GM23338 (cell line): ENCODE measurements at regions not wholly inside any gene's neighbourhood (a gene's known extent, or its start where the extent isn't known, plus 50 kb on each side); places are given as distances from the start of the nearest gene placed in this dataset.

Experiments used
- ATAC-seq: fragments of 200-7000 bp; cut with Tn5 transposase; 3 replicates; pipeline ENCODE4 v1.9.1; 2020
- DNase-seq: peaks from one replicate; pipeline ENCODE4 v3.0.0-alpha.2; 2015; ENCODE audit warnings: low spot score
- H2AFZ ChIP-seq: fragments of 200-600 bp; sonication (generic); 2 replicates; pipeline ENCODE4 v1.8.0; 2016; ENCODE audit warnings: antibody characterized with exemption, mild to moderate bottlenecking, moderate library complexity
- H3F3A ChIP-seq: fragments of 200-600 bp; sonication (generic); replicated peaks from 2 replicates; pipeline ENCODE4 v1.8.0; 2017; ENCODE audit warnings: antibody characterized with exemption, mixed run types, low read depth
- H3K27ac ChIP-seq: fragments of 200-600 bp; sonication (generic); 2 replicates; pipeline ENCODE4 v1.6.1; 2016; ENCODE audit warnings: low read depth
- H3K27me3 ChIP-seq: fragments of 200-600 bp; sonication (generic); 2 replicates; pipeline ENCODE4 v1.8.0; 2016; ENCODE audit warnings: mild to moderate bottlenecking, mixed run types, moderate library complexity; ENCODE audit not compliant: insufficient read depth
- H3K36me3 ChIP-seq: fragments of 200-600 bp; sonication (generic); 2 replicates; pipeline ENCODE4 v1.8.0; 2016; ENCODE audit warnings: mild to moderate bottlenecking; ENCODE audit not compliant: insufficient read depth
- H3K4me1 ChIP-seq: fragments of 200-600 bp; sonication (generic); 2 replicates; pipeline ENCODE4 v1.8.0; 2016; ENCODE audit warnings: mild to moderate bottlenecking, moderate library complexity; ENCODE audit not compliant: insufficient read depth
- H3K4me2 ChIP-seq: fragments of 200-600 bp; sonication (generic); 2 replicates; pipeline ENCODE4 v1.7.1; 2017; ENCODE audit warnings: mixed run types
- H3K4me3 ChIP-seq: fragments of 200-600 bp; sonication (generic); 2 replicates; pipeline ENCODE4 v1.6.1; 2016; ENCODE audit warnings: mixed run types
- H3K79me2 ChIP-seq: fragments of 200-600 bp; sonication (generic); replicated peaks from 2 replicates; pipeline ENCODE4 v1.8.0; 2017; ENCODE audit warnings: mild to moderate bottlenecking; ENCODE audit not compliant: insufficient read depth
- H3K9me2 ChIP-seq: fragments of 200-600 bp; sonication (generic); 2 replicates; pipeline ENCODE4 v1.8.0; 2017; ENCODE audit not compliant: insufficient read depth
- H4K20me1 ChIP-seq: fragments of 200-600 bp; sonication (generic); replicated peaks from 2 replicates; pipeline ENCODE4 v1.8.0; 2017; ENCODE audit warnings: mild to moderate bottlenecking; ENCODE audit not compliant: insufficient read depth
- H3K27ac Mint-ChIP-seq: 2 replicates; pipeline ENCODE4 v1.8.0; 2020; ENCODE audit warnings: inconsistent platforms, mild to moderate bottlenecking, moderate library complexity, mixed read lengths
- H3K27me3 Mint-ChIP-seq: 3 replicates; pipeline ENCODE4 v1.8.0; 2022; ENCODE audit warnings: low read depth, mild to moderate bottlenecking, moderate library complexity, mixed read lengths, inconsistent platforms; ENCODE audit not compliant: insufficient read depth, poor library complexity
- H3K36me3 Mint-ChIP-seq: 3 replicates; pipeline ENCODE4 v1.8.0; 2021; ENCODE audit warnings: low read depth, mild to moderate bottlenecking, inconsistent platforms, moderate library complexity, mixed read lengths
- H3K4me1 Mint-ChIP-seq: 3 replicates; pipeline ENCODE4 v1.8.0; 2020; ENCODE audit warnings: mild to moderate bottlenecking, inconsistent platforms, mixed read lengths
- H3K4me3 Mint-ChIP-seq: 3 replicates; pipeline ENCODE4 v1.8.0; 2021; ENCODE audit warnings: moderate library complexity, mild to moderate bottlenecking, inconsistent platforms, mixed read lengths
- H3K9me3 Mint-ChIP-seq: 3 replicates; pipeline ENCODE4 v1.8.0; 2020; ENCODE audit warnings: moderate library complexity, mild to moderate bottlenecking, inconsistent platforms, mixed read lengths
- CREB1 ChIP-seq: fragments of 250-450 bp; sonication (Bioruptor Pico); IDR thresholded peaks from 2 replicates; pipeline ENCODE4 v1.5.0; 2020; ENCODE audit warnings: low read depth, mild to moderate bottlenecking, moderate library complexity
- EZH2 ChIP-seq: fragments of 200-600 bp; sonication (generic); IDR thresholded peaks from one replicate; pipeline ENCODE4 v1.8.0; 2017; ENCODE audit warnings: antibody characterized with exemption, mild to moderate bottlenecking, low read depth; ENCODE audit not compliant: unreplicated experiment
- EZH2phosphoT487 ChIP-seq: fragments of 200-600 bp; sonication (generic); IDR thresholded peaks from one replicate; pipeline ENCODE4 v1.8.1; 2018; ENCODE audit warnings: antibody characterized with exemption; ENCODE audit not compliant: unreplicated experiment
- NANOG ChIP-seq: IDR thresholded peaks from 2 replicates; pipeline ENCODE4 v1.6.1; 2016; ENCODE audit warnings: antibody characterized with exemption, borderline replicate concordance
- POLR2AphosphoS5 ChIP-seq: IDR thresholded peaks from 2 replicates; pipeline ENCODE4 v1.6.1; 2016; ENCODE audit warnings: antibody characterized with exemption, low read depth
- STAT1 ChIP-seq: IDR thresholded peaks from one replicate; pipeline ENCODE4 v1.6.1; 2016; ENCODE audit warnings: antibody characterized with exemption; ENCODE audit not compliant: unreplicated experiment
- ZNF114 ChIP-seq: fragments of 250-450 bp; sonication (Bioruptor Pico); IDR thresholded peaks from 2 replicates; pipeline ENCODE4 v1.5.0; 2020; ENCODE audit warnings: mild to moderate bottlenecking, moderate library complexity
- ZNF331 ChIP-seq: fragments of 250-450 bp; sonication (Bioruptor Pico); IDR thresholded peaks from 2 replicates; pipeline ENCODE4 v1.5.0; 2020; ENCODE audit warnings: low read depth, mild to moderate bottlenecking, moderate library complexity
- TF ChIP-seq, protein P1 (sequence below): IDR thresholded peaks from one replicate; pipeline ENCODE4 v1.6.1; 2018; ENCODE audit warnings: antibody characterized with exemption; ENCODE audit not compliant: unreplicated experiment
- TF ChIP-seq, protein P2 (sequence below): IDR thresholded peaks from 2 replicates; pipeline ENCODE4 v1.6.1; 2016; ENCODE audit warnings: antibody characterized with exemption
- TF ChIP-seq, protein P3 (sequence below), 2 experiments: fragments of 200-600 bp in 1 of 2; sonication (generic) in 1 of 2; conservative IDR thresholded peaks; 2 replicates each; pipeline versions ENCODE4 v1.5.1 to v1.6.1; 2016 to 2017; ENCODE audit warnings: antibody characterized with exemption in 2 of 2, low read depth in 2 of 2, mild to moderate bottlenecking in 2 of 2, moderate library complexity in 1 of 2

DNA sequence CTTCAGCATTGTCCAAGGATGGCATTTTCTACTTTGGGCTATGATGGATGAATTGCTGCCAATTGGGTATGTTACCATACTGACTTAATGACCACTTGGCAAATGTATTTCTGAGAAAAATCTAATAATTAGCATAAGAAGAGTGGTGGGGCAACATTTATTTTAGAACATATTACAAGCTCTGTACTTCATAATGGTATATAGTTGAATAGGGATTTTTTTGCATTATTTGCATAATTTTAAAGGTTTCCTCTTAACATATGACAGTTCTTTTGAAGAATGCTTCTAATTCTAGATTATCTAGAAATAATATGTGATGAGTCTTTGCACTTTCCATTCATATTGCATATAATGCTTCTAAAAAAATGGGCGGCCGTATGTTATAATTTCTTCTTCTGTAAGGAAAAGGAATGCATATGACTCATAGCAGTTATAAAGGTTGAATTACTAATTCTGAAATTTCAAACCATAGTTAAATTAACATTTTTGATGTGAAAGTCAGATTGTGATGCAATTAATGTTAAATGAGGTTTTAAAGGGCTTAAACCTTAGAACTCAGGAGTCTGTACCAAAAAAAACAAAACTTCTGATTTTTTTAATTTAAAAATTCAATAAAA lies 1652.3 kb upstream of the SLC39A10 start (continued):
- TF ChIP-seq ZNF114 (no peak), STAT1 (no peak), EZH2 (no peak), EZH2phosphoT487 (no peak), POLR2AphosphoS5 (no peak), NANOG (no peak), ZNF331 (CRISPR knock-in tag) (no peak), CREB1 (CRISPR knock-in tag) (no peak)
- TF ChIP-seq, protein P1, sequence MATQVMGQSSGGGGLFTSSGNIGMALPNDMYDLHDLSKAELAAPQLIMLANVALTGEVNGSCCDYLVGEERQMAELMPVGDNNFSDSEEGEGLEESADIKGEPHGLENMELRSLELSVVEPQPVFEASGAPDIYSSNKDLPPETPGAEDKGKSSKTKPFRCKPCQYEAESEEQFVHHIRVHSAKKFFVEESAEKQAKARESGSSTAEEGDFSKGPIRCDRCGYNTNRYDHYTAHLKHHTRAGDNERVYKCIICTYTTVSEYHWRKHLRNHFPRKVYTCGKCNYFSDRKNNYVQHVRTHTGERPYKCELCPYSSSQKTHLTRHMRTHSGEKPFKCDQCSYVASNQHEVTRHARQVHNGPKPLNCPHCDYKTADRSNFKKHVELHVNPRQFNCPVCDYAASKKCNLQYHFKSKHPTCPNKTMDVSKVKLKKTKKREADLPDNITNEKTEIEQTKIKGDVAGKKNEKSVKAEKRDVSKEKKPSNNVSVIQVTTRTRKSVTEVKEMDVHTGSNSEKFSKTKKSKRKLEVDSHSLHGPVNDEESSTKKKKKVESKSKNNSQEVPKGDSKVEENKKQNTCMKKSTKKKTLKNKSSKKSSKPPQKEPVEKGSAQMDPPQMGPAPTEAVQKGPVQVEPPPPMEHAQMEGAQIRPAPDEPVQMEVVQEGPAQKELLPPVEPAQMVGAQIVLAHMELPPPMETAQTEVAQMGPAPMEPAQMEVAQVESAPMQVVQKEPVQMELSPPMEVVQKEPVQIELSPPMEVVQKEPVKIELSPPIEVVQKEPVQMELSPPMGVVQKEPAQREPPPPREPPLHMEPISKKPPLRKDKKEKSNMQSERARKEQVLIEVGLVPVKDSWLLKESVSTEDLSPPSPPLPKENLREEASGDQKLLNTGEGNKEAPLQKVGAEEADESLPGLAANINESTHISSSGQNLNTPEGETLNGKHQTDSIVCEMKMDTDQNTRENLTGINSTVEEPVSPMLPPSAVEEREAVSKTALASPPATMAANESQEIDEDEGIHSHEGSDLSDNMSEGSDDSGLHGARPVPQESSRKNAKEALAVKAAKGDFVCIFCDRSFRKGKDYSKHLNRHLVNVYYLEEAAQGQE = no peak
- TF ChIP-seq, protein P2, sequence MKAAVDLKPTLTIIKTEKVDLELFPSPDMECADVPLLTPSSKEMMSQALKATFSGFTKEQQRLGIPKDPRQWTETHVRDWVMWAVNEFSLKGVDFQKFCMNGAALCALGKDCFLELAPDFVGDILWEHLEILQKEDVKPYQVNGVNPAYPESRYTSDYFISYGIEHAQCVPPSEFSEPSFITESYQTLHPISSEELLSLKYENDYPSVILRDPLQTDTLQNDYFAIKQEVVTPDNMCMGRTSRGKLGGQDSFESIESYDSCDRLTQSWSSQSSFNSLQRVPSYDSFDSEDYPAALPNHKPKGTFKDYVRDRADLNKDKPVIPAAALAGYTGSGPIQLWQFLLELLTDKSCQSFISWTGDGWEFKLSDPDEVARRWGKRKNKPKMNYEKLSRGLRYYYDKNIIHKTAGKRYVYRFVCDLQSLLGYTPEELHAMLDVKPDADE = no peak

DNA sequence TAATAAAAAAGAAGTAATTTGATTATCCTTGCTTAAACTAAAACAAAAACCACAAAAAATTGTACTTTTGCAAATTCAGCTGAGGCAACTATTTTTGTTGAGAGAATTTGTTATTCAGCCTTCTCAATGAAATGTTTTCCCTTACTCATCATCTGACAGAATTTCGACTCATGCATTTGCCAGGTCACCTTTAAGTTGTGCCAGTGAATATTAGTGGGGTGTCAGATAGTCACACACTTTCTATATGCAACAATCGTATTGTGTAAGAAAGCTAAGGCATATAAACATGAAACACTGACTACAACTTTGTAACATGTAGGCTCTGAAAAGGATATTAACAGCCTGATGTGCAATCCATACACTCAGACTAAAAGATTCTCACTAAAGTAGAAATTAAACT lies 1653.1 kb upstream of the SLC39A10 start:
- H3K9me2 ChIP-seq = no peaks in the 10 kb centered on the region
- no peak overlapping the region for H3K27ac ChIP-seq
- Mint-ChIP-seq H3K4me3 (no peak overlapping the region), H3K27ac (no peak overlapping the region), H3K4me1 (no peaks in the 10 kb centered on the region), H3K27me3 (peaks cover 3% of the 10 kb centered on the region), H3K36me3 (peaks cover 12% of the 10 kb centered on the region; the same call in 2 of the 3 replicates), H3K9me3 (peaks cover 17% of the 10 kb centered on the region)
- H3K27me3 ChIP-seq = no peaks in the 10 kb centered on the region
- no peak overlapping the region for H3K4me2 ChIP-seq
- H3F3A ChIP-seq = no peaks in the 10 kb centered on the region
- no peaks in the 10 kb centered on the region for H3K4me1 ChIP-seq
- DNase-seq (no peak), ATAC-seq (no peak)
- H2AFZ ChIP-seq = no peak overlapping the region
- H3K36me3 ChIP-seq = no peaks in the 10 kb centered on the region; the same call in 1 of the 2 replicates
- no peaks in the 10 kb centered on the region for H3K79me2 ChIP-seq
- H3K4me3 ChIP-seq = no peak overlapping the region
- no peaks in the 10 kb centered on the region for H4K20me1 ChIP-seq
- TF ChIP-seq STAT1 = no peak
- TF ChIP-seq, protein P3, sequence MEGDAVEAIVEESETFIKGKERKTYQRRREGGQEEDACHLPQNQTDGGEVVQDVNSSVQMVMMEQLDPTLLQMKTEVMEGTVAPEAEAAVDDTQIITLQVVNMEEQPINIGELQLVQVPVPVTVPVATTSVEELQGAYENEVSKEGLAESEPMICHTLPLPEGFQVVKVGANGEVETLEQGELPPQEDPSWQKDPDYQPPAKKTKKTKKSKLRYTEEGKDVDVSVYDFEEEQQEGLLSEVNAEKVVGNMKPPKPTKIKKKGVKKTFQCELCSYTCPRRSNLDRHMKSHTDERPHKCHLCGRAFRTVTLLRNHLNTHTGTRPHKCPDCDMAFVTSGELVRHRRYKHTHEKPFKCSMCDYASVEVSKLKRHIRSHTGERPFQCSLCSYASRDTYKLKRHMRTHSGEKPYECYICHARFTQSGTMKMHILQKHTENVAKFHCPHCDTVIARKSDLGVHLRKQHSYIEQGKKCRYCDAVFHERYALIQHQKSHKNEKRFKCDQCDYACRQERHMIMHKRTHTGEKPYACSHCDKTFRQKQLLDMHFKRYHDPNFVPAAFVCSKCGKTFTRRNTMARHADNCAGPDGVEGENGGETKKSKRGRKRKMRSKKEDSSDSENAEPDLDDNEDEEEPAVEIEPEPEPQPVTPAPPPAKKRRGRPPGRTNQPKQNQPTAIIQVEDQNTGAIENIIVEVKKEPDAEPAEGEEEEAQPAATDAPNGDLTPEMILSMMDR (conservative IDR thresholded peaks at IDR 0.05; ENCODE audit: low read depth in 2 of 2) = no peak
- no peak for TF ChIP-seq NANOG
- no peak for TF ChIP-seq ZNF331 (CRISPR knock-in tag)
- TF ChIP-seq EZH2 = no peak
- no peak for TF ChIP-seq ZNF114
- TF ChIP-seq, protein P1 = no peak
- no peak for TF ChIP-seq EZH2phosphoT487
- no peak for TF ChIP-seq CREB1 (CRISPR knock-in tag)
